Fibroblast of skin of abdomen (primary cell): ENCODE measurements at regions not wholly inside any gene's neighbourhood (a gene's known extent, or its start where the extent isn't known, plus 50 kb on each side); places are given as distances from the start of the nearest gene placed in this dataset.
A peak's percentile ranks its signal among the peaks of the same experiment; 100 is the strongest.
"Not testable (repeated sequence)": the region's sequence is repeated elsewhere in the genome, so short reads cannot be mapped to it uniquely, and the experiment has no call there.

Source experiments
- DNase-seq: peaks from one replicate; pipeline ENCODE4 v3.0.0-alpha.2; 2013

DNA sequence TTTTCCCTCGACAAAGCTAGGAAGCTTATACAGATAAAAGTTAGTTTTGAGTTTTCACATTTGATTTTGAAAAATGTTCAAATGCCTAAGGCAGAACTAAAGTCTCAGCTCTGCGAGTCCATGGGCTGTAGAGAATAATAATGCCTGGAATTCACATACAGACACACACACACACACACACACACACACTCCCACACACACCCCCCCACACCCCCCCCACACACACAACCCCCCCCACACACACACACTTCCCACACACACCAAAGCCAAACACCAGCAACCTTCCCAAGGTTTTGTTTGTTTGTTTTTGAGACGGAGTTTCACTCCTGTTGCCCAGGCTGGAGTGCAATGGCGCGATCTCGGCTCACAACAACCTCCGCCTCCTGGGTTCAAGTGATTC, 62.8 kb upstream of the EIF5 start:
- no peak for DNase-seq

DNA sequence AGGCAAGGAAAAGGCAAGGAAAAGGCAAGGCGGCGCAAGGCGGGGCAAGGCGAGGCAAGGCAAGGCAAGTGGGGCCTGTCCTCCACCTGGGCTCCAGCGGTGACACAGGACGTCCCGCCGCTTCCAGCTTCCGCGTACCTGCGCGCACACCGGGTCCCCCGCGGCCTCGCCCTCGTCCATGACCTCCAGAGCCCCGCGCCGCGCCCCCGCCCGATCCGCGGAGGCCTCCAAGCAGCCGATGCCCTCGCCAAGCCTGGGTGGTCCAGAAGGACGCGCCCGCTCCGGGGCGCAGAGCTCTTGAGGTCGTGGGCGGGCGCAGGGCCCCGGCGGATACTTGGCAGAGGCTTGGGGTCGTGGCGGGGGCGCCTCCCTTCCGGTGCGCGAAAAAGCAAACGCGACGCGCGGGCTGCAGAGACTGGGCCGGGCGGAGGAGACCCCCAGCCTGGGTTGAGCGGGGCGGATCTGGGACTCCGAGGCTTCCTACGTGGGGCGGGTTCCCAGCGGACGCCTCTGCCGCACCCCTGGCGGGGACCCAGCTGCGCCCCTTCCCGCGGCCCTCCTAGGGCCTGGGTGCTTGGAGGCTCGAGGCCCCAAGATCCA, 60.8 kb upstream of the EIF5 start:
- no peak for DNase-seq

DNA sequence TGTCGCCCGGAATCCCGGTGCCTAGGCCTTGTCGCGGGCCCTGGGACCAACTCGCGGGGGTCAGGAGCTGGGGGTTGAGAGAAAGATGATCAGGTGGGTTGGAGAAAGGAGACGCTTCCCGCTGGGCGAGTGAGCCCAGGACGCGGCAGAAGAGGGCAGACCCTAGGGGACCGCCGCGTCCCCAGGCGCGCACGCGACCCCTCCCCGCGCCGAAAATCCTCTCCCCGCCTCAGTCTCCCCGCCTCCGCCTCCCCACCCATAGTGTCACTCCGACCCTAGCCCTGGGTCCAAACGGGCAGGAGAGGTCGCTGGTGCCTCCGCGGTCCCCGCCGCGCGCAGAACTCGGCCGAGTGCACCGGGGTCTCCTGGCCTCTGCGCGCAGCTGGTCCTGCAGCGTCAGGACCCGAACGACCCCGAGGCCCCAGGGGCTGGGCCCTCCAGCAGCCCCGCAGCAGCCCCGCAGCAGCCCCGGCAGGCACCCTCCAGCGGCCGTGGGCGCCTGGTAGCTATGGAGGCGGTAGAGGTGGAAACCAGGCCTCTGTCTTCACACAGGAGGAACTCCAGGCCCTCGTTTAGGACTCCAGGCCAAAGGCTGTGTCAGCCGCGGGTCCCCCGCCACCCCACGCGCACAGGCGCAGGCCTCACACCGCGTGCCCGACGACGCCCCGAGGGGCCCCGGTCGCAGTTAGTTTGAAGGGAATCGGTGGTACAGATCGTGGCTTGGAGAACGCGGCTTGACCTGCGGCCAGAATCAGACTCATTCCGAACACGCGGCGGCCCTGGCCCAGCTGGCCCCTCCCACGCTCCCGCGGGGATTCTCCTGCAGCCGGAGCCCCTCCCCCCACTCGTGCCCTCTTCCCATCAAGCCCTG, 60.1 kb upstream of the EIF5 start:
- no peak for DNase-seq

DNA sequence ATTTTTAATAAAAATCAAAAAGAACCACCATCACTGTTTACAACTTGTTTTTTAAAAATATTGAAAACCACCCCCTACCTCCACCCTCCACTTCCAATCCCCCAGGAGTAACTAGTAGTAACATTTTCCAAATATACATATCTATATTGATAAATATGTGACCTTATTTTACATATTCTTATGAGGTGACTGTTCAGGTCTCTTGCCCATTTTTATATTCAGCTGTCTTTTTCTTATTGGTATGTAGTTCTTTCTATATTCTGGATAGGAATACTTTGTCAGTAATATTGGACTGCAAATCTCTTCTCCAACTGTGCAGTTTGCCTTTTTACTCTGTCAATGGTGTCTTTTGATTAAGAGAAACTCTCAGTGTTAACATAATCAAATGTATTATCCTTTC, 59.0 kb upstream of the EIF5 start:
- no peak for DNase-seq

DNA sequence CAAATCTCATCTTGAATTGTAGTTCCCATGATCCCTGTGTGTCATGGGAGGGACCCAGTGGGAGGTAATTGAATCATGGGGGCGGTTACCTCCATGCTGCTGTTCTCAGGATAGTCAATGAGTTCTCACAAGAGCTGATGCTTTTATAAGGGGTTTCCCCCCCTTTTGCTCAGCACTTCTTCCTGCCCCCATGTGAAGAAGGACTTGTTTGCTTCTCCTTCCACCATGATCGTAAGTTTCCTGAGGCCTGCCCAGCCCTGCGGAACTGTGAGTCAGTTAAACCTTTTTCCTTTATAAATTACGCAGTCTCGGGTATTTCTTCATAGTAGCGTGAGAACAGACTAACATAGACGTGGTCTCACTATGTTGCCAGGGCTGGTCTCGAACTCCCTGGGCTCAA, 56.1 kb upstream of the EIF5 start:
- no peak for DNase-seq

DNA sequence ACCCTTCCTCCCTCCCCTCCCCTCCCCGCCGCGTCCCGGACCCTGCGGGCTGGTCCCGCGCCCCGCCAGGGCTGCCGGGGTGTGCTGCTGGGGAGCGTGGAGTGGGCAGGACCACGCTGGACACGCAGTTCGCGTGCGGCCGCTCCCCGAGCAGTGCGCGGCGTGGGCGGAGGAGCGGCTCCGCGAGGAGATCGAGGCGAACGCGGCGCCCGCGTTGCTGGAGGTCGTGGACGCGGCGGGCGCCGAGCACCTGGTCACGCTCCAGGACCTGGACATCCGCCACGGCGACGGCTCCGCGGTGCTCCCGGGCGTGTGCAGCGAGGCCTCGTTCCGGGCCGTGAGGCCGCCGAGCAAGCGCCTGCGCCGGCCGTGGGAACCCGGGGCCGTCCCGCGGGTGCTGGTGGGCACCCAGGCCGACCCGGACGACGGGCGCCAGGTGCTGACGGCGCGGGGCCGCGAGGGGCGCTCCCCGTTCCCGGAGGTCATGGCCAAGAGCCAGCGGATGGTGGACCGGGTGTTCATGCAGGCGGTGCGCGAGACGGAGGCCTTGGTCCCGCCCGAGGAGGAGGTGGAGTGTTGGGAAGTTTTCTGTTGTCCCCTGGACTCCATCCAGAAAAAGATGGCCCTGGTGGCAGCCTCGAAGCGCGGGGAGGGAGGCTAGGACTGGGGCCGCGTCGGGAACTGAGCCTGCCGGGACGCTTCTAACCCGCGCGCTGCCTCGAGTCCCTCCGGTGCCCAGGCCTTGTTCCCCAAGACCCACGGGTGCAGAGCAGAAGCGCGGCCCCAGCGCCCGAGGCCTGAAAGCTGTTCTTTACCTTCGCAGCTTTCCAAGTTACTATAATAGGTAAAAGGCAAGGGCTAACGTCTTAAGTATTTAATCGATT, 54.7 kb upstream of the EIF5 start:
- DNase-seq: no peak

DNA sequence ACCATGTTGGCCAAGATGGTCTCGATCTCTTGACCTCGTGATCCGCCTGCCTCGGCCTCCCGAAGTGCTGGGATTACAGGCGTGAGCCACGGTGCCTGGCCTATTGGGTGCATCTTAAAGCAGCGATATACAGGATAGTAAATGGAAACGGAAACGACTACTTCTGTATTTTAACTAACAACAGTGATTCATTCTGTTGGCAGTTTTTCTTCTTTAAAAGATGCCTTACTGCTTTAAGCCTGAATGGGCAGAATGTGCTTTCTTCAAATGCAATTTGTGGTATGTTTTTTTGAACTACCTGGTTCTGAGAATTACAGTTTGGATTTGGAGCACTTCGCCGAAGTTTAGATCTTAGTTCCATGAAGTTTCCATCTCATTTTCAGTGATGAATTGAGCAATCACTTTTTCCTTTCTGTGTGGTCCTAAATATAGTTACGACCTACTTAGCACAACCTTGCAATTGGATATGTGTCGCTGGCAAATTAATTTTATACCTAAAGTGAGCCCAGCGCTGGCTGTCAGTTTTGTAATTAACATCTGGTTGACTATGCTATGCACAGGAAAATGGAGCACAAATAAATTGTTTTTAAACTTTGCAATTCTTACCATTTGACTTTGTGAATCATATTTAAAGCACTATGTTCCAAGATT, 53.6 kb upstream of the EIF5 start:
- no peak for DNase-seq

DNA sequence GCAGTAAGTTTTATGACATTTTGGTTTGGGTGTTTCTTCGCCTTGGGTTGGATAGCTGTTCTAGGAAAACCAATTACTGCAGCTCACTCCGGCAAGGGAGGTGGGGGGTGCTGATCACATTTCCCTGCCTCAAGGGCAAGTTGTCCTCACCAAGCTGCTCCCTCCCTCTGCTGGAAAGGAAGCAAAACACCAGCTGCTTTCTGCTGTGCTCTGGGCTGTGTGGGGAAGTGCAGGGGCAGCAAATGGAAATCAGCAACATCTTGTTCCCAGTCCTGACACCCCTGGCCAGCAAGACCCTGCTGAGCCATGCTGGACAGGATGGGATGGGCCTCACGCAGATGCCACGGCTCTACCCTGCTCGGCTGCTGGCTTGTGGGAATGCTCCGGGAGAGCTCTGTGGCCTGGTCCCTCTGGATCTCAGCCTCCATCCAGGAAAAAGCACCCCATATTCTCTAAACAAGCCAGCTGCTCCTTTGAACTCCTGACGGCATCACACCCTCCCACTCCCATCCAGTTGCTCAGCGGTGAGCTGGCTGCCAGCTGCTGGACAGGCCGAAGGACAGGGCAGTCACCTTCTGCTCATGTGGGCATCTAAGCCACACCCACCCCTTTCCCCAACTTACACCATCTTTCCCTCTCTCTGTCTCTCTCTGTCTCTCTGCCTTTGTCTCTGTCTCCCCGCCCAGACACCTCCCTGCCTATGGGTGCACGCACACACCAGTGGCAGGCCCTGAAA, 52.4 kb upstream of the EIF5 start:
- DNase-seq: peak; percentile 24

DNA sequence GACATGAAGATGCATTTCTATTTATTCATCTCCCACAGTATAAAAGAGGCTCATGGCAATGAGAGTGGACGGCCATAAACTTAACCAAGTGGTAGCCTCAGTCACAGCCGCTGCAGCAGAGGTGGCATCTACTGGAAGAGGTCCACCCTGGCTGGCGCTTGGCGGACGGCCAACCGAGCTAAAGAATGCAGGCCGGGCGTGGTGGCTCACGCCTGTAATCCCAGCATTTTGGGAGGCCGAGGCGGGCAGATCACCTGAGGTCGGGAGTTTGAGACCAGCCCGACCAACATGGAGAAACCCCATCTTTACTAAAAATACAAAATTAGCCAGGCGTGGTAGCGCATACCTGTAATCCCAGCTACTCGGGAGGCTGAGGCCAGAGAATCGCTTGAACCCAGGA, 51.7 kb upstream of the EIF5 start:
- DNase-seq: not testable (repeated sequence)

DNA sequence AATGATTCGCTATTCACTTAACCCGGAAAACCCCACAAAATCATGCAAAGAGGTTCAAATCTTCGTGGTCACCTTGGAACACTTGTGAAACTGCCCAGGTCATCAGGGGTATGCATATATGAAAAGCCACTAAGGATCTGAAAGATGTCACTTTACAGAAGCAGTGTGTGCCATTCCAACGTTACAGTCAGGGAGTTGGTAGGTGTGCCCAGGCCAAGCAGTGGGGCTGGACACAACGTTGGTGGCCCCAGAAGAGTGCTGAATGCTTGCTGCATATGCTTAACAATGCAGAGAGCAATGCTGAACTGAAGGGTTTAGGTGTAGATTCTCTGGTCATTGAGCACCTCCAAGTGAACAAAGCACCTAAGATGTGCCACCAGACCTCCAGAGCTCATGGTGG, 51.1 kb upstream of the EIF5 start:
- DNase-seq: no peak

DNA sequence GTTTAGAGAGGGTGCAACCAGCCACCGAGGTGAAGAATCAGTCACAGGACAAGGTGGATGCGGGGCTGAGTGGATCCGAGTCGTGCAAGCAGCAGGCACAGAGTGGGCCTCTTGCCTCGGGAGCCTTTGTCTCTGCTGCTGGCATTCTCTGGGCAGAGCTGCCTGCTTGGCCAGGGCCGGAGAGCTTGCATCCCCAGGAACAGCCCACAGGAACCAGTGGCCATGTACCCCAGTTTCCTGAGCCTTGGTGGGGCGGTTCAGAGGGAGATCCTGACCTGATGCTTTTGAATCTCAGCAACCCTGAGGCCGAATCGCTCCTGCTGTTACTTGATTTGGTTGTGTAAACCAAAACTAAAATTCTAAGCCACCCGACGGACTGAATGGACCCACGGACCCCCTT, 50.1 kb upstream of the EIF5 start:
- no peak for DNase-seq
